ENCODE measurements at regions not wholly inside any gene's neighbourhood (a gene's known extent, or its start where the extent isn't known, plus 50 kb on each side); places are given as distances from the start of the nearest gene placed in this dataset.
A peak's percentile ranks its signal among the peaks of the same experiment; 100 is the strongest.

GRCh38 chr10:121240011-121240410, 358.2 kb downstream of the FGFR2 start:
- DNase-seq (ENCODE audit: low spot score): no peak

DNA sequence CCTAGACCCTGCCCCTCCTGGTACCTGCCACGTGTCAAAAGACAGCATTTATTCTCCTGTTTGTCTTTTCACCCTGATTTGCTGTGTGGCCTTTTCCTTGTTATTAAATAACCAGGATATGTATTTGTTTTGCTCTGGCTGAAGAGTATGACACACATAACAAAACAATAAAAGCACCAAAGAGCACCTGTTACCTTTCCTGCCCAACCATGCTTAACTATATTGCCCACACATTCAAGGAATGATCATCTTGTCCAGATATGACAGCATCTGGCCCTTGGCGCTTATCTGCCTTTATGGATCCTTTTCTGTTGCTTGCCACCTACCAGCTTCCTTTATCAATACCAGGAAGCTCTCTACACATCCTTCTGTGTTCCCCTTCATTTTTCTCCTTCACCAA, 357.7 kb downstream of the FGFR2 start:
- no peak for DNase-seq (ENCODE audit: low spot score)

DNA sequence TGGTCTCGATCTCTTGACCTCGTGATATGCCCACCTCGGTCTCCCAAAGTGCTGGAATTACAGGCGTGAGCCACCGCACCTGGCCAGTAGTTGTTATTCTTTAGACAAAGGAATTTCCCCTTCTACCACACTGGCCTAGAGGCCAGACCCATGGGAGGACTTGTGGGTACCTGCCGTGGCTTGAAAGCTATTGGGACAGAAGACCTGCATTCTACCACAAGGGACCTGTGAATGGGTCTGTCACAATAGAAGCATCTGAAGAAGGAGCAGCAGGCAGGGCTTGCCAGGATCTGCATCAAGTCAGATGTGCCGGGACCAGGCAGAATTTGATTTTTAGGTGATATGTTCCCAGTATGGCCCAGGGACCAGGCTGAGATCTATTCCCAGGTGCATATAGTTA, 356.9 kb downstream of the FGFR2 start:
- DNase-seq (ENCODE audit: low spot score): no peak

GRCh38 chr10:121242741-121243608, 355.3 kb downstream of the FGFR2 start:
- no peak for DNase-seq (ENCODE audit: low spot score)

GRCh38 chr10:121243609-121244241, 354.5 kb downstream of the FGFR2 start:
- DNase-seq (ENCODE audit: low spot score): no peak

GRCh38 chr10:121244818-121245217, 353.4 kb downstream of the FGFR2 start:
- DNase-seq (ENCODE audit: low spot score): no peak

- no peak for DNase-seq (ENCODE audit: low spot score)
Observed at GRCh38 chr10:121245754-121246153, 352.5 kb downstream of the FGFR2 start.

DNA sequence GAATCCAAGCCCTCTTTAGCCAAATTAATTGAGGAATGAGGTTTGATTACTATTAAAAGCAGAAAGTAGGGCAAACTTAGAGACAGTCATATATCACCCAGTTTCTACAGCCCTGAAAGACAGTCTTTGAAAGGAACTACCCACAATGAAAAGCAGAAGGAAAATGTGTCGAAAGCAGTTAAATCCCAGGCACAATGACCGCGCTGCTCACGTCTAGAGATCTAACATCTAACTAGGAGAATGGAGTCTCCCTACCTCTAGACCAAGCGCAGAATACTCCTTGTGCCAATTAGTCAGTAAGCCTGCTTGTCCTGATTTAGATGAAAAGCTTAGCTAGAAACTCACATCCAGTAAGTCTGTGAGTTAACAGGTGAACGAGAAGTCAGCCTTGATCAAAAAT, 350.0 kb downstream of the FGFR2 start:
- no peak for DNase-seq (ENCODE audit: low spot score)

- DNase-seq (ENCODE audit: low spot score): no peak
Observed at GRCh38 chr10:121250995-121251764, 347.1 kb downstream of the FGFR2 start.

- no peak for DNase-seq (ENCODE audit: low spot score)
Observed at GRCh38 chr10:121252756-121253155, 345.5 kb downstream of the FGFR2 start.

DNA sequence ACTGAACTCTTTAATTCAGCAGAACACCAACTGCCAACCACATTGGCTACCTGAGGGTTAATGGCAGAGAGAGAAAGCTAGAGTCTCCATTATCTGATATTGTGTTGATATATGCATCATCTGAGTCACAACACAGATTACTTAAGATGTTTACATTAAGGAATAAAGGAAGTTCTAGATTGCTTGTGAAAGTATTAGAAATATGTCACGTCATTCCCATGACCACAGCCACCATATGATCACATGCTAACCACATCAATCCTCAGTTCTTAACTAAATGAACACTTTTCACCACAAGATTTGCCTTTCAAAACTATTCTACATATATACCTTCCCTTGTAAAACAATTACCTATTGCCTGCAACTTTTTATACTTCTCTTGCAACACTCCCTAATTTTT, 337.9 kb downstream of the FGFR2 start:
- no peak for DNase-seq (ENCODE audit: low spot score)

DNA sequence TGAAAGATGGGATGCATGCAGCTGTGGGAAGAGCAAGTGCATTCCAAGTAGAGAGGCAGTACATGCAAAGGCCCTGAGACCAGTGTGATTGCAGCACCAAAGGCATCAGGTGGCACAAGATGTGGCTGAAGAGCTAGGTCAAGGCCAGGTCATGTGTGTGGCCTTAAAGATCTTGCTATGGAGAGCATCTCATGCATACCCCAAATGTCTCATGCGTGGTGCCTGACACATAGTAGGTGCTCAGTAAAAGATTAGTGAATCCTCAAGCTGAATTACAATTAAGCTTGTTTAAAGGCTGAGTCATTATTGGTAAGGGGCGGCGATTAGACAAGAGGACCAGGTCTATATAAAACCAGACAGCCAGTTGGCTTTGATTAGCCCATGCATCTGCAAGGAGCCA, 336.6 kb downstream of the FGFR2 start:
- DNase-seq (ENCODE audit: low spot score): no peak

DNA sequence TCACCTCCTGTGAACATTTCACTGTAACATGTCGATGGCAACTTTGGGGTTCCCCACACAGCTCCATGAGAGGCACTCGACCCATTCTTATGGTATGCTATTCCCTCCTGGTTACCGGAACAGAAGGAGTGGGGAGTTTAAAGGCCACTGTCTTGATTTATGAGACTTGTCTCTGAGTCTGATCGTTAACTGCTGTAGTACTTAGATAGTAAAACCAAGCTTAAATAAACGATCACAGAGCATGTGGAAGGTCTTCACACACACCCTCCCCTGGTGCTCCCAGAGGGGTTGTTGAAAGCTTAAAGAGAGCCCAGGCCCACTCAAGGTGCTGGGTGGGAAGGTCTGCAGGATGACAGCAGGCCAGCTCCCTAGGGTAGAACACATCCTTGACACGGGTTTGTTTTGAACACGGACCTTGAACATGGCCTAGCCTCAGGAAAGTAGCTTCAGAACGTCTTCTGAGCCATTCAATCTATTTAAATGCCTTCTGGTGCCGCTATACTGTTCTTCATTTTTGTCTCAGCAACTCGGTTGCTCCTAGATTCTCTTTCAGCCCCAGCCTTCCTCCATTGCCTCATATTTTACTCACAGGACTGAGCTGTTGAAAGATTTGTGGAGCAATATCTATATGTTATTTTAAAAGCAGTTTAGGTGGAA, 335.3 kb downstream of the FGFR2 start:
- no peak for DNase-seq (ENCODE audit: low spot score)

DNA sequence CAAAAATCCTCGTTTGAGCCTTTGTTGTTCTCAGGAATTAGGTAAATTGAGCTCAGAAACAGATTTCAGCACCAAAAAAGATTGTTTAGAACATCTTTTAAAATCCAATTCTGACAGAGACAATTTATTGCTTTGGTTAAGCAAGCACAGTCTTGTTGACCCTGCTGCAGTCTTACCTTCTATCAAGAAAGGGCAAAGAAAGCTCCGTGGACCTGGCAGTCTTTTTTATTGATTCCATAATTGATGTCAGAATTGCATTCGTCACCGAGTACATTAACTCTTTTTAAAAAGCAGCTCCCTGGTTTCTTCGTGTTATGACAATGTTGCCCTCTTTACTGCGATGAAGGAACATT, 334.8 kb downstream of the FGFR2 start:
- DNase-seq (ENCODE audit: low spot score): no peak

DNA sequence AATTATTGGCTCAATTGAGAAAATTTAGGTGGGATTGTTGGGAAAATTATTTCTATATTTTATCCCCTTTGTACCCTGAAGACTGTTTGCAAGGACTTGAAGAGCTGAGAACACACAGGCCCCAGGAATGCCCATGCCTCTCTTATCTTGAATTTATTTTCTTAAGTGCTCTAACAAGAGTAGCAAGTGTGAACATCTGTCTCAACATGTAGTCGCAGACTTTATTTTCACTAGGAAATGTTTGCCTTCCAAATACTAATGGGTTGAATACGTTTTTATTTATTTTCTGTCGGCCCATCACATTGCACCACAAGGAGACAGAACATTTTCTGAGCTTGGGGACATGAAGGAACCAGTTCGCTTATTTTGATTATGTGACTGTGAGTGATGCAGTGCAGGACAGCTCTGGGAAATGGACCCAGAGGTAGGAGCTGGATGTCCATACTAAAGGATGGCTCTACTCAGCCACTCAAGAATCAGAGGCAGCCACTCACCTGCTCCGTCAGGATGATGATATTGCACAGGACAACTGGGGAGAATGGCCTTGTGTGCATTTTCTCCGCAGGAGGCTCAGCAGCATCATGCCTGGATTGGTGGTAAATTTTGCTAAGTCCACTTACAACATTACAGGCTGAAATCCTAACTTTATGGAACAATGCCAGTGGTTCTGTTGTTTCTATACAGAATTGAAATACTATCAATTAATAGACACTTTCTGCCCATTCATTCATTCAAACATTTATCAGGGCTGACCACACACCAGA, 332.7 kb downstream of the FGFR2 start:
- DNase-seq (ENCODE audit: low spot score): no peak

GRCh38 chr10:121266370-121266769, 331.9 kb downstream of the FGFR2 start:
- DNase-seq (ENCODE audit: low spot score): no peak

DNA sequence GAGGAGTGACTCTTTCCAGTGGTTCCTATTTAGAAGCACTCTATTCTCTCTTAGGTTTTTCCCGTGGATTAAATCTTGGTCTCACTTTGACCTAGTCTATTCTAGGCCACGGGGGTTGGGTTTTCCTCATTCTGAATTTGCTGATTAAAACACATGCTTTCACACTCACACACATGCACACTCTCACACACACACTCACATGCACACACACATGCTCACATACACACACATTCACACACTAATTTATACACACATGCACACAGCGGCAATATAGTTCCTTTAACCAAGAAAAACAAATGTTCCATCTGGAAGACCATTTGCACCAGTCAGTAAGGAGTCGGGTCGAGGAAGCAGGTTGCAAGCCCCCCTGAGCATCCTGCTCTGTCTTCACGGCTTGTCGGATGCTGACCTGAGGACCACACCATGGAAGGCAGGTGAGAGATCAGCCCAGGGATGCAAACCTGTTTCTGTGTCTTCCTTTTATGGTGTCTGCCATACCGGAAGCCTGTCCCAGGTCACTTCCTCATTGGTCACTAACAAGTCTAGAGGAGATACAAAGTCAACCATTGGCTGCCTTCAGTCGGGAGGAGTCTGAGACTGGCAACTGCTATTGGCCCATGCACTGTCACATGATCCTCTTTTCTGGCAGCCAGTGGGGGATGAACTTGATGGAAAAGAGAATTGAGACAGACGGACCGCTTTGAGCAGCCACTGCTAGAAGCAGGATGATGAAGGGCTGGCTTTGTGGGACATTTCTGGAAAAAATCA, 330.8 kb downstream of the FGFR2 start:
- DNase-seq (ENCODE audit: low spot score): peak; percentile 18

GRCh38 chr10:121268363-121268762, 329.9 kb downstream of the FGFR2 start:
- DNase-seq (ENCODE audit: low spot score): no peak

DNA sequence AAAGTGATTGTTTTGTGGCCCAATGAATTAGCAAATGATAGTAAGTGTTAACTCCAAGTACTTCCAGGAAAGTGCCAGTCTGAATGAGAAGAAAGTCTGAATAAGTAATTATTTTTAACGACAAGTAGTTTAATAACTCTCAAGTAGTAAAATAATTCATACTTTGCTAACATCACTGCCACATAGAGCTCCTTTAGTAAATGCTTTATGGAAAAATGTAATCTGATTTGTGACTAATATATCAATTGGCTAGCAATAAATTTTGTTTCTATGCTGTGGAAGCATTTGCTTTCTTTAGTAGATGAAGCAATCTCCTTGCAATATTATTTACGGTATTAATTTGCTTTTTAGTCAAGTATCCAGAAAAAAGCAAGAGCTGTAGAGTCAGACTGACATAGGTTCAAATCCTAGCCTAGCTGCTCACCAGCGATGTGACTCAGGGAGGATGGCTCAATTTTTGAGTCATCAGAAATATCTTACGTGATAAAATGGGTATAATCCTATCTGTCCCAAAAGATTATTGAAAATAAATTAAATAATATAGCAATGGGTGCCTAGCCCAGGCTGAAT, 329.3 kb downstream of the FGFR2 start:
- no peak for DNase-seq (ENCODE audit: low spot score)

DNA sequence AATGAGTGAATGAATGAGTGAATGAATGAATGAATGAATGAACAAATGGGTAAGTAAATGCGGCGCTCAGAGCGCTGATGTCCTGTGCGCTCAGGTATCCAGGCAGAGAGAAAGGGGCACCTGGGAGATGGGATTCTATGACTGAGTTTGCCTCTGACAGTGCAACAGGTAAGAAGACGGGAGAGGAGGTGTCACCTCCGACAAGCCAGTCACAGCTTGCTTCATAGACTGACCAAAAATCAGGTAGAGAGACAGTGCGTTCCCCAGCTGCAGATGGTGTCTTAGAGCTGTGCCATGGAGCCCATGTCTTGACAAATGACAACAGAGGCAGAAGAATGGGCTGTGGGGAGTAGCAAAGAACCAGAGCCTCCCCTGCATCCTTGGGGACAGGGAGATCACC, 327.3 kb downstream of the FGFR2 start:
- DNase-seq (ENCODE audit: low spot score): no peak

- DNase-seq (ENCODE audit: low spot score): no peak
Observed at GRCh38 chr10:121276046-121276445, 322.2 kb downstream of the FGFR2 start.
